ENCODE measurements at regions not wholly inside any gene's neighbourhood (a gene's known extent, or its start where the extent isn't known, plus 50 kb on each side); places are given as distances from the start of the nearest gene placed in this dataset.
"Not testable (repeated sequence)": the region's sequence is repeated elsewhere in the genome, so short reads cannot be mapped to it uniquely, and the experiment has no call there.

- DNase-seq (ENCODE audit: low read depth), result no peak
Measured at GRCh38 chr16:9141813-9142212, 50.4 kb downstream of the HAPSTR1 start.

- DNase-seq (ENCODE audit: low read depth), result no peak
Measured at GRCh38 chr16:9144106-9144505, 52.7 kb downstream of the HAPSTR1 start.

- DNase-seq (ENCODE audit: low read depth), result no peak
Measured at GRCh38 chr16:9148374-9149015, 57.1 kb downstream of the HAPSTR1 start.

- no peak for DNase-seq (ENCODE audit: low read depth)
Measured at GRCh38 chr16:9151074-9151473, 59.6 kb downstream of the HAPSTR1 start.

- DNase-seq (ENCODE audit: low read depth), result peak; percentile 64
Measured at GRCh38 chr16:9151597-9151996, 60.2 kb downstream of the HAPSTR1 start.

- no peak for DNase-seq (ENCODE audit: low read depth)
Measured at GRCh38 chr16:9152649-9153501, 61.4 kb downstream of the HAPSTR1 start.

GRCh38 chr16:9153502-9153864, 62.0 kb downstream of the HAPSTR1 start:
- no peak for DNase-seq (ENCODE audit: low read depth)

GRCh38 chr16:9154567-9155410, 63.3 kb downstream of the HAPSTR1 start:
- DNase-seq (ENCODE audit: low read depth), result no peak

GRCh38 chr16:9155871-9156270, 64.4 kb downstream of the HAPSTR1 start:
- DNase-seq (ENCODE audit: low read depth), result no peak

GRCh38 chr16:9159839-9160550, 68.6 kb downstream of the HAPSTR1 start:
- peak; percentile 50 for DNase-seq (ENCODE audit: low read depth)

- DNase-seq (ENCODE audit: low read depth), result no peak
Measured at GRCh38 chr16:9160551-9160911, 69.1 kb downstream of the HAPSTR1 start.

- DNase-seq (ENCODE audit: low read depth), result no peak
Measured at GRCh38 chr16:9165681-9166080, 74.2 kb downstream of the HAPSTR1 start.

GRCh38 chr16:9166326-9166993, 75.0 kb downstream of the HAPSTR1 start:
- not testable (repeated sequence) for DNase-seq (ENCODE audit: low read depth)

- DNase-seq (ENCODE audit: low read depth), result no peak
Measured at GRCh38 chr16:9169094-9169493, 77.7 kb downstream of the HAPSTR1 start.

GRCh38 chr16:9170470-9170869, 79.0 kb downstream of the HAPSTR1 start:
- no peak for DNase-seq (ENCODE audit: low read depth)

GRCh38 chr16:9176547-9177418, 85.3 kb downstream of the HAPSTR1 start:
- DNase-seq (ENCODE audit: low read depth), result no peak

- DNase-seq (ENCODE audit: low read depth), result no peak
Measured at GRCh38 chr16:9177861-9178260, 86.4 kb downstream of the HAPSTR1 start.

GRCh38 chr16:9183682-9184353, 92.4 kb downstream of the HAPSTR1 start:
- DNase-seq (ENCODE audit: low read depth), result no peak

- DNase-seq (ENCODE audit: low read depth), result no peak
Measured at GRCh38 chr16:9184354-9184690, 92.9 kb downstream of the HAPSTR1 start.

GRCh38 chr16:9185381-9185780, 93.9 kb downstream of the HAPSTR1 start:
- no peak for DNase-seq (ENCODE audit: low read depth)
